Neural cell (in vitro differentiated cells): ENCODE measurements at regions not wholly inside any gene's neighbourhood (a gene's known extent, or its start where the extent isn't known, plus 50 kb on each side); places are given as distances from the start of the nearest gene placed in this dataset.
"Not testable (repeated sequence)": the region's sequence is repeated elsewhere in the genome, so short reads cannot be mapped to it uniquely, and the experiment has no call there.

Experiments
- H2AFZ ChIP-seq: fragments of 200-600, 300-800 bp; sonication (generic), shearing (Covaris generic); 2 replicates; pipeline ENCODE4 v1.6.0; 2014; ENCODE audit warnings: low read depth, mild to moderate bottlenecking, antibody characterized with exemption, low read length, moderate library complexity
- H3F3A ChIP-seq: fragments of 200-600 bp; shearing (Covaris generic); 2 replicates; pipeline ENCODE4 v1.6.1; 2016; ENCODE audit warnings: mild to moderate bottlenecking, moderate library complexity, mixed read lengths, antibody characterized with exemption, low read length; ENCODE audit not compliant: insufficient read depth, poor library complexity, severe bottlenecking
- H3K27ac ChIP-seq: fragments of 200-600, 300-800 bp; sonication (generic), shearing (Covaris generic); 2 replicates; pipeline ENCODE4 v1.5.1; 2014; ENCODE audit warnings: mild to moderate bottlenecking, low read length, moderate library complexity
- H3K27me3 ChIP-seq: fragments of 300-800, 200-600 bp; sonication (generic), shearing (Covaris generic); 2 replicates; pipeline ENCODE4 v1.6.0; 2014; ENCODE audit warnings: mild to moderate bottlenecking, low read depth, low read length, moderate library complexity; ENCODE audit not compliant: insufficient read depth
- H3K36me3 ChIP-seq: fragments of 300-800, 200-600 bp; sonication (generic), shearing (Covaris generic); 2 replicates; pipeline ENCODE4 v1.5.1; 2014; ENCODE audit warnings: mild to moderate bottlenecking, antibody characterized with exemption, low read length, moderate library complexity; ENCODE audit not compliant: insufficient read depth
- H3K4me2 ChIP-seq: fragments of 300-800, 200-600 bp; sonication (generic), shearing (Covaris generic); 2 replicates; pipeline ENCODE4 v1.6.0; 2014; ENCODE audit warnings: mild to moderate bottlenecking, low read length
- H3K4me3 ChIP-seq: fragments of 300-800, 200-600 bp; sonication (generic), shearing (Covaris generic); 2 replicates; pipeline ENCODE4 v1.5.1; 2014; ENCODE audit warnings: mild to moderate bottlenecking, low read length, moderate library complexity
- H3K79me2 ChIP-seq: fragments of 200-600 bp; shearing (Covaris generic); replicated peaks from 2 replicates; pipeline ENCODE4 v1.6.0; 2014; ENCODE audit warnings: mild to moderate bottlenecking, low read length, moderate library complexity; ENCODE audit not compliant: insufficient read depth
- H3K9ac ChIP-seq: fragments of 300-800, 200-600 bp; sonication (generic), shearing (Covaris generic); 2 replicates; pipeline ENCODE4 v1.6.1; 2016; ENCODE audit warnings: mild to moderate bottlenecking, low read length, mixed read lengths
- H3K9me2 ChIP-seq: fragments of 200-600 bp; shearing (Covaris generic); 2 replicates; pipeline ENCODE4 v1.6.1; 2016; ENCODE audit warnings: mild to moderate bottlenecking, low read length, mixed read lengths; ENCODE audit not compliant: insufficient read depth
- H3K9me3 ChIP-seq: fragments of 200-600, 300-800 bp; sonication (generic), shearing (Covaris generic); 2 replicates; pipeline ENCODE4 v1.6.1; 2016; ENCODE audit warnings: mild to moderate bottlenecking, mixed run types, low read length, moderate library complexity, mixed read lengths
- H4K20me1 ChIP-seq: fragments of 200-600 bp; shearing (Covaris generic); 2 replicates; pipeline ENCODE4 v1.6.1; 2016; ENCODE audit warnings: mild to moderate bottlenecking, mixed run types; ENCODE audit not compliant: insufficient read depth
- CTCF ChIP-seq: fragments of 450-650 bp; IDR thresholded peaks from 2 replicates; pipeline ENCODE4 v1.5.1; 2014; ENCODE audit warnings: antibody characterized with exemption, mild to moderate bottlenecking, moderate library complexity; ENCODE audit not compliant: poor library complexity, severe bottlenecking
- EP300 ChIP-seq: fragments of 450-650 bp; conservative IDR thresholded peaks from 2 replicates; pipeline ENCODE4 v1.6.1; 2014; ENCODE audit warnings: antibody characterized with exemption, mild to moderate bottlenecking, moderate library complexity; ENCODE audit not compliant: poor library complexity, severe bottlenecking
- EZH2 ChIP-seq: fragments of 200-600, 300-800 bp; shearing (Covaris generic), sonication (generic); IDR thresholded peaks from 2 replicates; pipeline ENCODE4 v1.6.1; 2014; ENCODE audit warnings: antibody characterized with exemption, low read length, borderline replicate concordance, mild to moderate bottlenecking; ENCODE audit not compliant: insufficient read depth, poor library complexity, severe bottlenecking
- MXI1 ChIP-seq: fragments of 450-650 bp; conservative IDR thresholded peaks from 2 replicates; pipeline ENCODE4 v1.6.1; 2014; ENCODE audit warnings: antibody characterized with exemption, mild to moderate bottlenecking; ENCODE audit not compliant: poor library complexity, severe bottlenecking
- POLR2AphosphoS5 ChIP-seq: IDR thresholded peaks from 2 replicates; pipeline ENCODE4 v1.6.1; 2012
- RAD21 ChIP-seq: fragments of 450-650 bp; conservative IDR thresholded peaks from 2 replicates; pipeline ENCODE4 v1.6.1; 2014; ENCODE audit warnings: antibody characterized with exemption, mild to moderate bottlenecking, moderate library complexity
- SMC3 ChIP-seq: fragments of 450-650 bp; conservative IDR thresholded peaks from 2 replicates; pipeline ENCODE4 v1.6.1; 2014; ENCODE audit warnings: antibody characterized with exemption, mild to moderate bottlenecking, moderate library complexity; ENCODE audit not compliant: poor library complexity
- TAF1 ChIP-seq: IDR thresholded peaks from 2 replicates; pipeline ENCODE4 v1.6.1; 2012; ENCODE audit warnings: low read depth
- TF ChIP-seq, protein P1 (sequence below): IDR thresholded peaks from 2 replicates; pipeline ENCODE4 v1.6.1; 2012; ENCODE audit warnings: borderline replicate concordance

DNA sequence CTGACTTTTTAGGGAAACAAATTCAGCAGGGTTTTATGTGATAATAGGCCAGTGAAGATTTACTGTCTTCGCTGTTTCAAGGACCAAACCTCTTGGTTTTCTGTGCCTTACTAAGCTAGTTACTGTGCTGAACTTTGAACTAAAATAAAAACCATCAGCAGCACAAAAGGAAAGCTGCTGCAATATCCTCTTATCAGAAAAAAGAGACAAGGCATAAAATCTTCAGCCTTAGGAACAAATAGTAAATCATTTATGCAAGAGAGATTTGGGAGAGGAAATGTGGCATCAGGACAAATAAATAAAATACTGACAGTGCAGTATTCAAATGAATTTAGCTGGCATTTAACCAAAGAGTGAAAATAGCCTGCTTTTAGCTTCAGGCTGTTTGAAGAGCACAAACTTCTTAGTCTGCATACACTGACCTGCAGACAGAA lies 64.1 kb upstream of the EHBP1 start:
- Histone ChIP-seq H3K4me2 (no peak overlapping the region), H3K4me3 (no peak overlapping the region), H3F3A (no peaks in the 10 kb centered on the region), H3K9ac (no peak overlapping the region), H3K9me2 (no peaks in the 10 kb centered on the region), H4K20me1 (no peaks in the 10 kb centered on the region), H3K27ac (no peak overlapping the region), H3K36me3 (no peaks in the 10 kb centered on the region), H3K9me3 (no peaks in the 10 kb centered on the region), H3K27me3 (no peaks in the 10 kb centered on the region), H2AFZ (no peak overlapping the region), H3K79me2 (no peaks in the 10 kb centered on the region)
- TF ChIP-seq, protein P1, sequence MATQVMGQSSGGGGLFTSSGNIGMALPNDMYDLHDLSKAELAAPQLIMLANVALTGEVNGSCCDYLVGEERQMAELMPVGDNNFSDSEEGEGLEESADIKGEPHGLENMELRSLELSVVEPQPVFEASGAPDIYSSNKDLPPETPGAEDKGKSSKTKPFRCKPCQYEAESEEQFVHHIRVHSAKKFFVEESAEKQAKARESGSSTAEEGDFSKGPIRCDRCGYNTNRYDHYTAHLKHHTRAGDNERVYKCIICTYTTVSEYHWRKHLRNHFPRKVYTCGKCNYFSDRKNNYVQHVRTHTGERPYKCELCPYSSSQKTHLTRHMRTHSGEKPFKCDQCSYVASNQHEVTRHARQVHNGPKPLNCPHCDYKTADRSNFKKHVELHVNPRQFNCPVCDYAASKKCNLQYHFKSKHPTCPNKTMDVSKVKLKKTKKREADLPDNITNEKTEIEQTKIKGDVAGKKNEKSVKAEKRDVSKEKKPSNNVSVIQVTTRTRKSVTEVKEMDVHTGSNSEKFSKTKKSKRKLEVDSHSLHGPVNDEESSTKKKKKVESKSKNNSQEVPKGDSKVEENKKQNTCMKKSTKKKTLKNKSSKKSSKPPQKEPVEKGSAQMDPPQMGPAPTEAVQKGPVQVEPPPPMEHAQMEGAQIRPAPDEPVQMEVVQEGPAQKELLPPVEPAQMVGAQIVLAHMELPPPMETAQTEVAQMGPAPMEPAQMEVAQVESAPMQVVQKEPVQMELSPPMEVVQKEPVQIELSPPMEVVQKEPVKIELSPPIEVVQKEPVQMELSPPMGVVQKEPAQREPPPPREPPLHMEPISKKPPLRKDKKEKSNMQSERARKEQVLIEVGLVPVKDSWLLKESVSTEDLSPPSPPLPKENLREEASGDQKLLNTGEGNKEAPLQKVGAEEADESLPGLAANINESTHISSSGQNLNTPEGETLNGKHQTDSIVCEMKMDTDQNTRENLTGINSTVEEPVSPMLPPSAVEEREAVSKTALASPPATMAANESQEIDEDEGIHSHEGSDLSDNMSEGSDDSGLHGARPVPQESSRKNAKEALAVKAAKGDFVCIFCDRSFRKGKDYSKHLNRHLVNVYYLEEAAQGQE = no peak
- no peak for TF ChIP-seq EP300
- TF ChIP-seq TAF1 = no peak
- TF ChIP-seq SMC3 = no peak
- no peak for TF ChIP-seq CTCF
- TF ChIP-seq EZH2 = no peak
- TF ChIP-seq MXI1 = no peak
- TF ChIP-seq RAD21 = no peak
- no peak for TF ChIP-seq POLR2AphosphoS5

- no peaks in the 10 kb centered on the region for H4K20me1 ChIP-seq
- H3K36me3 ChIP-seq = no peaks in the 10 kb centered on the region
- no peak overlapping the region for H3K9ac ChIP-seq
- TF ChIP-seq EP300 (no peak), RAD21 (no peak), EZH2 (no peak), POLR2AphosphoS5 (no peak), SMC3 (no peak)
- TF ChIP-seq, protein P1 = no peak
- no peaks in the 10 kb centered on the region for H3K27me3 ChIP-seq
- H3F3A ChIP-seq = no peaks in the 10 kb centered on the region
- no peak overlapping the region for H2AFZ ChIP-seq
- no peaks in the 10 kb centered on the region for H3K79me2 ChIP-seq
- H3K9me3 ChIP-seq = no peaks in the 10 kb centered on the region
- no peak overlapping the region for H3K4me2 ChIP-seq
- no peaks in the 10 kb centered on the region for H3K9me2 ChIP-seq
- H3K4me3 ChIP-seq = no peak overlapping the region
- H3K27ac ChIP-seq = no peak overlapping the region
Observed at GRCh38 chr2:62631160-62632085, 74.1 kb upstream of the EHBP1 start.

GRCh38 chr2:62630206-62630605 lies 75.3 kb upstream of the EHBP1 start:
- not testable (repeated sequence) for H3K27me3 ChIP-seq, H3K9me3 ChIP-seq, H3F3A ChIP-seq

More at GRCh38 chr2:62630206-62630605, 75.3 kb upstream of the EHBP1 start:
- H3K4me2 ChIP-seq, H3K4me3 ChIP-seq, H3K9me2 ChIP-seq, H3K79me2 ChIP-seq, H3K27ac ChIP-seq, H4K20me1 ChIP-seq, H3K36me3 ChIP-seq, H2AFZ ChIP-seq, H3K9ac ChIP-seq: not testable (repeated sequence)
